ENCODE measurements at regions not wholly inside any gene's neighbourhood (a gene's known extent, or its start where the extent isn't known, plus 50 kb on each side); places are given as distances from the start of the nearest gene placed in this dataset.

DNA sequence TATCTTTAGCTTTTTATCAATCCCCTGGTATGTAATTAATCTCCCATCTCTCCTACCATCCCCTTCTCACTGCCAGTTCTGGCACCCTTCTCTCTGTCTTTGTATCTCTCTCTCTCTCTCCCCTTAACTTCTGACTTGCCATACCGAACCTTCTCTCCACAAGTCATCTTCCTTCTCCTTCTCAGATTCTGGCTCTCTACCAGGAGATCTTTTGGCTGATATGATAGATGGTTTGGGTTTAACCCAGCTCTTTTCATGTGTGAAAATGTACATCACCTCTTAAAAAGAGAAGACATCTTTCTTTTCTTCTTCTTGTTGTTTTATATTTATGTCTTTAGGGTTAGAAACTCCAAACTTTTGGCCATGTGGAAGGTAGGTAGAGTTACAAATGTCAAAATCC is 196.7 kb downstream of the HGF start:
- Histone ChIP-seq H3K27me3 (no peaks in the 10 kb centered on the region), H3K4me1 (ENCODE audit: control insufficient read depth in 1 of 2, insufficient read depth in 1 of 2, low read depth in 1 of 2, low read length in 1 of 2) (no peaks in the 10 kb centered on the region), H3K36me3 (no peaks in the 10 kb centered on the region), H3K4me3 (ENCODE audit: low read depth in 1 of 2, low read length in 1 of 2) (no peak overlapping the region), H3K27ac (no peak overlapping the region), H3K9me3 (no peaks in the 10 kb centered on the region)
- TF ChIP-seq, protein P1, sequence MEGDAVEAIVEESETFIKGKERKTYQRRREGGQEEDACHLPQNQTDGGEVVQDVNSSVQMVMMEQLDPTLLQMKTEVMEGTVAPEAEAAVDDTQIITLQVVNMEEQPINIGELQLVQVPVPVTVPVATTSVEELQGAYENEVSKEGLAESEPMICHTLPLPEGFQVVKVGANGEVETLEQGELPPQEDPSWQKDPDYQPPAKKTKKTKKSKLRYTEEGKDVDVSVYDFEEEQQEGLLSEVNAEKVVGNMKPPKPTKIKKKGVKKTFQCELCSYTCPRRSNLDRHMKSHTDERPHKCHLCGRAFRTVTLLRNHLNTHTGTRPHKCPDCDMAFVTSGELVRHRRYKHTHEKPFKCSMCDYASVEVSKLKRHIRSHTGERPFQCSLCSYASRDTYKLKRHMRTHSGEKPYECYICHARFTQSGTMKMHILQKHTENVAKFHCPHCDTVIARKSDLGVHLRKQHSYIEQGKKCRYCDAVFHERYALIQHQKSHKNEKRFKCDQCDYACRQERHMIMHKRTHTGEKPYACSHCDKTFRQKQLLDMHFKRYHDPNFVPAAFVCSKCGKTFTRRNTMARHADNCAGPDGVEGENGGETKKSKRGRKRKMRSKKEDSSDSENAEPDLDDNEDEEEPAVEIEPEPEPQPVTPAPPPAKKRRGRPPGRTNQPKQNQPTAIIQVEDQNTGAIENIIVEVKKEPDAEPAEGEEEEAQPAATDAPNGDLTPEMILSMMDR (IDR thresholded peaks at IDR 0.05): no peak

DNA sequence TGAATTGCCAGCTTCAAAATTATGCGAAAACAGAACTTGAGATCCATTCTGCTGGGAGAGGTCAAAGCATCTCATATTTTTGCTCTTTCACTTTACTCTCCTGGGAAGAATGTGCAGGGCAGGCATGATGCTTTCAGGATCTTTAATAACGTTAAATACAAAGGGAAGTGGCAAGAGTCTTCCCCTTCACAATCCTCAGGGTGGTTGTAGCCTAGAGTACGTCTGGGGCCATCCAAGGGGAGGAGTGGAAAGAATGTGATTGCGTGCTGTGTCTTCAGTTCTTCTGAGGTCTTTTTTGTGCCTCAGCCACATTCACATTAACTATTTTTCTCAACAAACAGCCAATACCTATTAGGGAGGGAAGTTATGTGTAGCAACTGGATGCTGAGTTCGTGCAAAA is 207.3 kb downstream of the HGF start:
- H3K27me3 ChIP-seq: no peaks in the 10 kb centered on the region
- TF ChIP-seq, protein P1 (IDR thresholded peaks at IDR 0.05): no peak
- H3K36me3 ChIP-seq: no peaks in the 10 kb centered on the region
- H3K4me1 ChIP-seq (ENCODE audit: control insufficient read depth in 1 of 2, insufficient read depth in 1 of 2, low read depth in 1 of 2, low read length in 1 of 2): no peaks in the 10 kb centered on the region
- no peak overlapping the region for H3K27ac ChIP-seq
- no peaks in the 10 kb centered on the region for H3K9me3 ChIP-seq
- no peak overlapping the region for H3K4me3 ChIP-seq (ENCODE audit: low read depth in 1 of 2, low read length in 1 of 2)

DNA sequence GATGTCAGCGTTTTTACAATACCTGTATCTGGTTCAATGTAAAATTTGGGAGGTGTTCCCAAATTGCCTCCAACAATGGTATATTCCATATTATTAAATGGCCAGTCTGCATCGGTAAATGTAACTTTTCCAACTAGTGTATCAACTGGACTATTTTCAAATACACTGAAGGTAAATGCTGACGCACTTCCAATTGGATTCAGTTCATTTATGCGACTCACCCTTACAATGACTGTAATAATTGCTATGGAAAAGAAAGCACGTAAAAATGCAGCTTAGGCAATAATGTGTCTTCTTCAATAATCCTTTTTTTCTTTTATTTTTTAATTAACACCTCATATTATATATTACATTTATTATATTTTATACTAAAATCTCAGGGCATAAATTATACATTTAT is 209.1 kb downstream of the HGF start:
- Histone ChIP-seq H3K27me3 (no peaks in the 10 kb centered on the region), H3K4me1 (ENCODE audit: control insufficient read depth in 1 of 2, insufficient read depth in 1 of 2, low read depth in 1 of 2, low read length in 1 of 2) (no peaks in the 10 kb centered on the region), H3K9me3 (no peaks in the 10 kb centered on the region), H3K36me3 (no peaks in the 10 kb centered on the region), H3K4me3 (ENCODE audit: low read depth in 1 of 2, low read length in 1 of 2) (no peak overlapping the region), H3K27ac (no peak overlapping the region)
- TF ChIP-seq, protein P1 (IDR thresholded peaks at IDR 0.05): no peak

DNA sequence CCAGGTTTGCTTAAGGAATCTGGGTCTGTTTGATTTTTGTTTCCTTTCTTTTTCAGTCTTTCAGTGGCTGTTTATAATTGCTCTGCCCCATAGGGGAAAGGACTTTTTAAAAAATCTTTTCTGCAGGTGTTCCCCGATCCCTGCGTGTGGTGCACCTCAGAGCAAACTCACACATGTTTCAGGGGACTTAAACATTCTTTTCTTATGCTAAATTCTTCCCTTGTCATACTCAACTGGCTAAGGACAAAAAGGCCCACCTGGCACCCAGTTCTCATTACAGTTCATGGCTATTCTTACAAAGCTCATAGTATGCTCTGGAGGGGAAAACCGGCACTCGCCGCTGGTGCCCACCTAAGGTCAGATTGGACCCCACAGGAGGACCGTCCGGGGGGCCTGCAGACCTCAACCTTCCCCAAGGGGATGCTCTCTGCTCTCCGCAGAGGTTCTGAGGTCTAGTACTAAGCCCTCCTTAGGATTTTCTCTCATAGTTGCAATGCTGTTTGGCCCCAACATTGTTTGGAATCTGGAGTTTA is 220.3 kb downstream of the HGF start:
- Histone ChIP-seq H3K4me1 (ENCODE audit: control insufficient read depth in 1 of 2, insufficient read depth in 1 of 2, low read depth in 1 of 2, low read length in 1 of 2) (no peaks in the 10 kb centered on the region), H3K4me3 (ENCODE audit: low read depth in 1 of 2, low read length in 1 of 2) (no peak overlapping the region), H3K27ac (no peak overlapping the region), H3K27me3 (no peaks in the 10 kb centered on the region), H3K36me3 (no peaks in the 10 kb centered on the region), H3K9me3 (no peaks in the 10 kb centered on the region)
- TF ChIP-seq, protein P1 (IDR thresholded peaks at IDR 0.05): no peak

DNA sequence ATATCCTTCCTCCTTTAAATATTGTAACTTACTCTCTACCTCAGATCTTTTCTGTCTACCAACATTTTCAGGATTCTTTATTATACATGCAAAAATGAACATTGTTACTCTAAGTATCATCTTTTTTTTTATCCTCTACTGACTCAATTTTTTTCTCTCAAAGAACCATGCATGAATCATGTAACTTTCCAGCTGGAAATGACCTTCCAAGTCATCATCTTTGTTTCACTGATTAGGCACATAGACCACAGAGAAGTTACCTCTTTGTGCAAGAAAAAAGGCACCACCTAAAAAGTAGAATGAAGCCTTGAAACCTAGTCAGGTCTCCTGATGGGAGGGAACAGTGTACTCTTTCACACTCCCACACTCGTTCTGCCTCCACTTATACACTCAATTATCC is 234.9 kb downstream of the HGF start:
- no peaks in the 10 kb centered on the region for H3K27me3 ChIP-seq
- H3K9me3 ChIP-seq: no peaks in the 10 kb centered on the region
- no peaks in the 10 kb centered on the region for H3K4me1 ChIP-seq (ENCODE audit: control insufficient read depth in 1 of 2, insufficient read depth in 1 of 2, low read depth in 1 of 2, low read length in 1 of 2)
- H3K4me3 ChIP-seq (ENCODE audit: low read depth in 1 of 2, low read length in 1 of 2): no peak overlapping the region
- H3K36me3 ChIP-seq: no peaks in the 10 kb centered on the region
- no peak overlapping the region for H3K27ac ChIP-seq
- TF ChIP-seq, protein P1 (IDR thresholded peaks at IDR 0.05): no peak

DNA sequence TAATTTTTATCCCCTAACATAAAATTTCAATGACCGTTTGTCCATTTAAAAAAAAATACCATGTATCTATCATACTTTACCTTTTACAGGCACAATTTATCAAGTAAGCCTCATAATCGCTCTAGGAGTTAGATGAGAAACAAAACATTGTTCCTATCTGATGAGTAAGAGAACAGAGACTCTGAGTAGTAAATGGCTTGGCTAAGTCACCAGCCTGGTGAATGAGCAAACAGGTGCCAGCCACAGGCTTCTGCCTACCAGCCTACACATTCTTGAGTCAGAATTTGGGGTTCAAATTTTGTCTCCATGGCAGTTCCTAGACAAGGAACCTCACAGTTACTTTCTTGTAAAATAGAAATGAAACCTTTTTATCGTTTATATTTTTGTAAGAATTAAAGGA is 235.4 kb downstream of the HGF start:
- H3K27me3 ChIP-seq: no peaks in the 10 kb centered on the region
- H3K9me3 ChIP-seq: no peaks in the 10 kb centered on the region
- no peaks in the 10 kb centered on the region for H3K36me3 ChIP-seq
- TF ChIP-seq, protein P1 (IDR thresholded peaks at IDR 0.05): no peak
- H3K4me1 ChIP-seq (ENCODE audit: control insufficient read depth in 1 of 2, insufficient read depth in 1 of 2, low read depth in 1 of 2, low read length in 1 of 2): no peaks in the 10 kb centered on the region
- no peak overlapping the region for H3K27ac ChIP-seq
- H3K4me3 ChIP-seq (ENCODE audit: low read depth in 1 of 2, low read length in 1 of 2): no peak overlapping the region

Data from neutrophil (primary cell).